NCI-H2227 (cell line): ENCODE measurements at regions not wholly inside any gene's neighbourhood (a gene's known extent, or its start where the extent isn't known, plus 50 kb on each side); places are given as distances from the start of the nearest gene placed in this dataset.
"Not testable (repeated sequence)": the region's sequence is repeated elsewhere in the genome, so short reads cannot be mapped to it uniquely, and the experiment has no call there.

ENCODE experiments used
- DNase-seq: peaks from one replicate; lab custom pipeline; 2025; ENCODE audit not compliant: unreplicated experiment; lab: John Stamatoyannopoulos, UW

DNA sequence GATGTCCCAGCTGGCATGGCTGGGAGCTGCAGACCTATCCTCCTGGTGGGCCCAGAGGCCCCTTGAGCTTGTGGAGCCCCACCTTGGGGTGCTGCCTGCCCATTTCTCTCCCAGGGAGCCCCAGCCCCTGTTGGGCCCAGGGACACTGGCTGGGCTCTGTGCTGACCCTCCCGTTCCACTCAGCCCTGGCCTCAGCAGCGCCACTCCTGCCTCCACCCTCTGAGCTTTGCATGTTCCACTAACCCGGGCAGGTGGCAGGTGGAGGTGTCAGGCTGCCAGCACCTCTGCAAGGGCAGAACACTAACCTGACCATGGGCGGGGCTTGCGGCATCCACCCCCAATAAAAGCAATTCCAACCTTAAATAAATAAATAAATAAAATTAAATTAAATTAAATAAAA lies 299.2 kb downstream of the LRIG3 start:
- DNase-seq, result no peak

DNA sequence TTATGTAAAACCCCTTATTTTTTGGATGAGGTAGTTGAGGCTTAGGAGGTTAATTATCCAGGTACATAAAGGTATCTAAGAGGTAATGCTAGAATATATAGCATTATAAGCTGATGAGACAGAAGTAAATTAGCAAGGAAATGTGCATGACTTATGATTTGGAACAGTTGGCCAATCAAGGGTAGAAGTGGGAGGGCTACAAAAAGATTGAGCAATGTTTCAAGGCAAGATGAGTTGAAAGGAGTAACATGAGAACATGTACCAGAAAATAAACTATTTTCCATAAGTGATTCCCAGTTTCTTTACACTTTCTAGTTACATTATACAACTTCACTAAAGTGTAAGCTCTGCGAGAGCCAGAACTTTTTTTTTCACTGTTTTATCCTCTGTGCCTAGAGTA lies 290.9 kb downstream of the LRIG3 start:
- no peak for DNase-seq

DNA sequence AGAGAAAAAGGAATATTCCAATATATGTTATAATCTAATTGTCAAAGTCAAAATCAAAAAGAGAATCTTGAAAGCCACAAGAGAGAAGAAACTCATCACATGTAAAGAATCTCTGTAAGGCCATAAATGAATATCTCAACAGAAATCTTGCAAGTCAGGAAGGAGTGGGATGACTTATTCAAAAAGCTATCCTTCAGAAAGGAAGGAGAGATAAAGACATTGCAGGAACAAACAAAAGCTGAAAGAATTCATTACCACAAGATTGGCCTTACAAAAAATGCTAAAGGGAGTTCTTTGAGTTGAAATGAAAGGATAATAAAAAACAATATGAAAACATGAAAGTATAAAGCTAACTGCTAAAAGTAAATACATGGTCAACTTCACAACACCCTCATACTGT lies 286.8 kb downstream of the LRIG3 start:
- DNase-seq, result no peak

DNA sequence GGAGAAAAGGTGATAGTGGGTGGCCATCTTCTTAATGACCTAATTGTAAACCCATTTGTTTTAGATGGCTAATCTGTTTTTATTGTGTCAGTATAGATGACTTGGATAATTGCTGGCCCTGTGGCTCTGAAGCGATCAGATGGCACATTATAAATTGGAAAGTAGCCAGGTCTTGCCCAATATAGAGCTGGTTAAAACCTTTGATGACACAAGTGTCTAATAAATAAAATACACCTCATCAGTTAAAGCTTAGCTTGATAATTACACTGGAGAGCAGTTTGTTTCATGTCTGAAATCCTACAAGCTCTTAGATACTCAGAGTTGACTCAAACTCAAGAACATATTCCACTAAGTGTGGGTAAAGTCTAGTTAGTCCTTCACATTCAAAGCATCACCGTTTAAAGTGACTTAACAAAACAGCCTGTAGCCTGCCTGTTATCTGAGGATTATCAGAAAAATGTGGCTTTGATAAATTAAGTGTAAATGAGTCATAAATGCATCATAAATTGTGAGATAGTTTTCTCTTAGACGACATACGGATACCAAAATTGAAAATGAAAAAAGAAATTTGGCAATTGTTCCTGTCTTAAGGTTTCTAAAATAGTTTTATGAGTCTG lies 280.9 kb downstream of the LRIG3 start:
- no peak for DNase-seq

DNA sequence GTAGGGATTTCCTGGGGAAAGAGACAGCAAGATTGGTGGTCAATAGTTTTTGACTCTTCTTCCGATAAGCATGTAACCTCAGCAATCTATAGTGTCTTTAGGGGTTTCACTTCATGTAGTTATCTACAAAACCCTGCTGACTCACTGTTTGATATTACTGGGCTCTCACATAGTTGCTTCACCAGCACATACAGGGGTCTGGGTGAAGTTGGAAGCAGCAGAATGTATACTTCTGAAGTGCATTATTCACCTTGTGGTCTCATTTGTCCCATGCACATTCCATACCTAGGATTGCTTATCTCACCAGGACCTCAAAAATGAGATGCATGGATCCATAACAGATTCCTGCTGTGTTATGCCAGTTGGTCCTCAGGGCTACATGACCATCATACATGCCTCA lies 280.0 kb downstream of the LRIG3 start:
- DNase-seq, result no peak

DNA sequence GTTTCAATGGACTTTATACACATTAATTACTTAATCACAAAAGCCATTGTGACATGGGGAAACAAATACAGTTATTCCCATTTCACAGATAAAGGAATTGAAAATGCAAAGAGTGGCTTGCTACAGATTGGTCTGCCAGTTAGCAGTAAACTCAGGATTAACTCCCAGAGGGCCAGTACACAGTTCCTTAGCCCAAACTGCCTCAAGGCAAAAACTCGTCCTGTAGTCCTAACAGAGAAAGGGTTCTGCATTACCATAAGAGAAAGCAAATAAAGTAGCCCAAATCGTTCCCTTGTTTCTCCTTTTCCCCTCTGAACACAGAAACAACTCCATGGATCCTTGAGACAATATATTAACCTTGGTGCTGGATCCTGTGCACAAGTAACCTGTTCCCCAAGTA lies 274.4 kb downstream of the LRIG3 start:
- no peak for DNase-seq

DNA sequence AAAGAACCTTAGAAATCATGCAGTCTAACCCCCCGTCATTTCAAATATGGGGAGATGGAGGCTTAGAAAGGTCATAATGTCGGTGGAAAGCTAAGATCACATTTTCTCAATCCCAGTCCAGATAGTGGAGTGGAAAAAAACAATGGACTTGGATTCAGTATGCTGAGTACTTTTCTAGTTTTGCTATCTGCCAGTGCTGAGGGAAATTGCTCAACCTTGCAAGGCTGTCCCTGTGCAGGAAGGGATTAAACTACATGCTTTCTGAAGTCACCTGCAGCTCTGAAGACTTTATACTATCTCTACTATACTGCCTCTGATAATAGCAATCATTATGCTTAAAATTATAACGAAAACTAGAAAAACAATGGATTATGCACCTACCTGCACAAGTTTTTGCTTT lies 272.8 kb downstream of the LRIG3 start:
- no peak for DNase-seq

DNA sequence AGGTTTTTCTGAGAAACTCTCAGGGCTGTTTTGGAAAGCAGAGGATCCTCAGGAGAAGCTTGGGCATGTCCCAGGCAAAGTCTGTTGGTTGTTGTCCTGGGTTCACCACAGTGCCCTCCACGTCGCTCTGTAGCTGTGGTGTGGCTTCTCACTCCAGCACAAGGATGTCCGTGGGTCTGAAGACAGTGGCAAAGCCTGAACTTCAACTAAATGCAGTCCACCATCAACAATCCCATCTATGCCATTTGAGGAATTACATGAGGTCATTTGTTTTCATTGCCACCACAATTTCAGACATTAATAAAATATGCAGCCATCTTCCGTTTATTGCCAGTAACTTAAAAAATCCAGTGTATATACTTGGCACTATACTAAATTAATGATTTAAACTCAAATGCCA lies 272.1 kb downstream of the LRIG3 start:
- DNase-seq, result no peak

DNA sequence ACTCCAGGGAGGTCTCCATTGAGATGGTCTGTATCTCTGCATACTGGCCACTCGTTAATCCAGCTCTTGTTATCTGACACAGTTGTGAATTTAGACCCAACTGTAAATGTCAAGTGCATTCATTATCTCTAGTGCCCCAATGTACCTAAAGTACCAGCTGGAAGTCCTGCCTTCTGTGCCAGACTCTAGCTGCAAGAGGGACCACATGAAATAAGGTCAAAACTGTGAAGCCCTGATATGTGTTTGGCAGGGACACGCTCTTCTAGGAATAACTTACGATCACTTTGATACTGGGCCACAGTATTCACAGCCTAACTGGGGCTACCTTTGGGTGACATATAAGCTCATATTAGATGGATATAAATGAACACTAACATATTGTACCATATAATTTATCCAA lies 268.5 kb downstream of the LRIG3 start:
- no peak for DNase-seq

DNA sequence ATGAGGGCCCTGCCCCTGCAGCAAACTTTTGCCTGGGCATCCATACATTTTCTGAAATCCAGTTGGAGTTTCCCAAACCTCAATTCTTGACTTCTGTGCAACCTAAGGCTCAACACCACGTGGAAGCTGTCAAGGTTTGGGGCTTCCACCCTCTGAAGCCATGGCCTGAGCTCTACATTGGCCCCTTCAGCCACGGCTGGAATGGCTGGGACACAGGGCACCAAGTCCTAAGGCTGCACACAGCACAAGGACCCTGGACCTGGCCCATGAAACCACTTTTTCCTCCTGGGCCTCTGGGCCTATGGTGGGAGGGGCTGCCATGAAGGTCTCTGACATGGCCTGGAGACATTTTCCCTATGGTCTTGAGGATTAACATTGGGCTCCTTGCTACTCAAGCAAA lies 266.3 kb downstream of the LRIG3 start:
- no peak for DNase-seq

DNA sequence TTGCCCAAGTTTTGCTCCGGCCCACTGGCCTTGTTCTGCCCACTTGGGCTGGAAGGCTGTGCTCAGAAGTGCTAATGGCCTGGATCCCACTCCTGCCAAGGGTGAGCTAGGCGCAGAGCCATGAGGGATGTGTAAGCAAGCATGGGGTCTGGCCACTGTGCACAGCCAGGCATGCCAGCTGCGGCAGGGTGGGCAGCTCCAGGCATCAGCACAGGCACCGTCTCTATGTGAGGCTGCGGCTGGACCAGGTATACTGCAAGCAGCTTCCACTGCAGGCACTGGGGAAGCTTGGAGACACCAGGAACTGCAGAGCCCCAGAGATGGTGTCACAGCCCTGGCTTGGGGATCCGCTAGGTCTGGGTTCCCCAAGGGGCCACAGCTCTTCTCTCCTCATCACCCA lies 264.9 kb downstream of the LRIG3 start:
- DNase-seq, result no peak

DNA sequence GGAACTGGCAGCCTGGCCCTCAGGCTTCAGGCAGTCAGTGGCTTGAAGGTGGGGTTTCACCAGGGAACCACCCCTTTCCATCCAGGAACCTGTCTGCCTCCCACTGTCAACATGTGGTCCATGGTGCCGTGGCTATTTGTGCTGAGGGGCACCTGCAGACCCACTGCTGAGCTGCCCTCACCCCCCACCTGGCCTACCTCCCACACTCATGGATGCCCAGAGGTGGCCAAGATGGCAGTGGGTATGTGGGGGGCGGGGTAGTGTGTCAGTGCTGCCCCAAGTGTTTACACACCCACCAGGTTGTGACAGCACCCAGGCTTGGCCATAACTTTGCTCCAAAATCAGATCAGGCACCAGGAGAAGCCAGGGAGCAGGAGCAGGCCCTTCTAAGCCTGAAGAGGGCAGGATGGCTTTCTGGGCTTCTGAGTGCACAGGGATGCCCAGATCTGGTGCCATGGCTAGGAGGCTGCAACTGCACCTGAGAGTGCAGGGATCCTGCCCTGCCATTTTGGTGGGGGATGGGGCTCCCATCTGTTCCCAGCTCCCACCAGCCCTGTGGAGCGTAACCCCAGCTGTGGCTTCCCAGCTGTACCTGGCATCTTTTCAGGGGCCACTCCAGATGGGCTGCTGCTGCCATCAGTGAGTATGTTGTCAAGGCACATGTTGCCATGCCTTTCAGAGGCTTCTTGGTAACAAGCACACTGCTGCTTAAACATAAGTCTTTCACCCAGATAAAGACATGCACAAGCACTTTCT lies 263.9 kb downstream of the LRIG3 start:
- no peak for DNase-seq

DNA sequence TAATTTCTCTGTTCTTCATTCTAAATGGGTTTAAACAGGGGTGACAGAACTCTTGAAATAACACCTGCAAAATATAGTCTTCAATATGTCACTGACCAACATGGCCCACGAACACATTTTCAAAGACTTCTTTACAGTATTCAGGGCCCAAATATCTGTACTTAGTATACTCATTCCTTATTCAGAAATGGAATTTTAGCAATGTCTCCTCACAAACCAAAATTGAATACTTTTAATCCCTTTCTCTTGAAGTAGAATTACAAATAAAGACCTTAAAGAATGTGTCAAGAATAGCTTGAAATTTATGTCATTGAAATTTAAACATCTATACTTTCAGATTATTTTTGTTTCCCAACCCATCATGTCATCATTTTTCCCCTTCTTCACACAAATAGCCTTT lies 263.1 kb downstream of the LRIG3 start:
- no peak for DNase-seq

DNA sequence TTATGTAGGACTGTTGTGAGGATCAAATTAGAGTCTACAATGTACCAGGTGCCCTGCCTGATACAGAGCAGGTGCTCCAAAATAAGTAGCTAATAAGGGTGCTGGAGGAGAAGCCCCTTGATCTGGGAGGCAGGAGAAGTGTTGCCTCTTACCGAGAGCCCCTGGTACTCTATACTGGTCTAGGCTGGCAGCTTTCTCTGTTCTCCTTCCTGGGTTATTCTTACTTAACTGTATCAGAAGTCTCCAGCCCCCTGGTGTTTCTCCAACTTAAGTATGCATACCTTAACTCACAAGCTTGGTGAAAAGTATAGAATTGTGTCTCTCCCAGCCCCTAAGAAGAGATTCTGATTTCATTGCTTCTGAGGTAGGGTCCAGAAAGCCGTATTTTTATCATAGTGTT lies 254.9 kb downstream of the LRIG3 start:
- no peak for DNase-seq

DNA sequence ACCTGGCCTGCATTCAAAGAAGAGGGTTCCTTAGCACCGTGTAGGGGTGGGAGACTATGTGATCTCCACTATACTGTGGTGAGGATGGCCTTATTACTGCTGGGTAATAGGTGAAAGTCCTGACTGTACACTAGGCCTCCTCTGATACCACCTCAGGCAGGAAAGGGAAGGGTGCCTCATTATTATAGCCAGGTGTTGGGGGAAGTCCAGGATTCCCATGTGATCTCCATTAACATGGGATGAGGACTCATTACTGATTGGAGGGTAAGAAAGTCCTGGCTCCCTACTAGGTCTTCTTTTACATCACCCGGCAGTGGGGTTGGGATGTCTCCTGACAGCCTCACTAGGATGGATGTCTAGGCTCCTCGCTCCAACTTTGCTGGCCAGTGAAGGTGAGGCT lies 252.1 kb downstream of the LRIG3 start:
- no peak for DNase-seq

DNA sequence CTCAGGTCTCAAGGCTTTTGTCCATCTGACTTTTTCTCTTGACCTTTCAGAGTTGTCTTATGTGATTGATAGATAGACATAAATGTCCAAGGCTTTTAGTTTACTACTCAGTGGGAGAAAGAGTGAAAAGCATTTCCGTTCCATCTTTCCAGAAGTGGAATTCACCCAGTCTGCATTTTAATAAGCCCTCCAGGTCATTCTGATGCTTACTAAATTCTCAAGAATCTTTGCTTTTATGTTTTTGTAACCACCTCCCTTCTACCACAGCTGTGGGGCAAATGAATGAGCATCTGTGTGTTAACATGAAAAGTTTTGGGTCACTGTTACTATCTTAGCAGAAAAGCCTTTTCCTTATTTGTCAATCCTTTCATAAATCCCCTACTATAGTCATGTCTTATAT lies 251.4 kb downstream of the LRIG3 start:
- DNase-seq, result no peak

DNA sequence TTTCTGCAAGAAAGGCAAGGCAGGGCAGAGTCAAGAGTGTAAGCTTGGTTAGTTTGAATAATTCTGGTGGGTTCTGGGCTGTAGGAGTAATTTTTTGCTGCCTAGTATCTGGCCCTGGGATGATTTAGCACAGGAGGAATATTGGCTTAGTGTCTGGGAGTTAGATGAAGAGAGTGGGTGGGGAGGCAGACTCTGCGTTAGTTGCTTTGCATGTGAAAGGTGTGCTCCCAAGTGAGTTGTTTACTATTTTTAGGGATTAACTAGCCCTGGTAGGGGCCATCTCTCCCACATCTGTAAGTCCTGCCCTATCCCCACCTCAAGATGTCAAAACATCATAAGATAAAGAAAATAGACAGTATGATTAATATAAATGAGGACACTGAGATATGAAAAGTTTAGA lies 249.7 kb downstream of the LRIG3 start:
- no peak for DNase-seq

DNA sequence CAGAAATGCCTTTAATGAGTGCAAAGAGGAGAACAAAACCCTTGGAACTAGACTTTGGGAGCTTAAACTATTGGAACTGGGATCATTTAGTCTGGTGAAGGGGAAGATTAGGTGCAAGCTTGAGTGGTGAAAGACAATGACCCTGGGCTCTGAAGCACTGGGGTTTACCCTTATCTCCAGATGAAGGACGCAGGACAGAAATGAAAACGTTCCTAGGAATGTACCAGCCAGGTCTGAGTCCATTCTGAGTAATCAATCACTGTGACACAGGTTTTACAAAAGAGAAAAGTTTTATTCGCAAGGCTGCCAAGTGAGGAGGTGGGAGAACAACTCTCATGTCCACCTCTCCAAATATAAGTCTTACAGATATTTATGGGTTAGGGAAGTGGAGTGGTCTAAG lies 249.1 kb downstream of the LRIG3 start:
- DNase-seq, result no peak

DNA sequence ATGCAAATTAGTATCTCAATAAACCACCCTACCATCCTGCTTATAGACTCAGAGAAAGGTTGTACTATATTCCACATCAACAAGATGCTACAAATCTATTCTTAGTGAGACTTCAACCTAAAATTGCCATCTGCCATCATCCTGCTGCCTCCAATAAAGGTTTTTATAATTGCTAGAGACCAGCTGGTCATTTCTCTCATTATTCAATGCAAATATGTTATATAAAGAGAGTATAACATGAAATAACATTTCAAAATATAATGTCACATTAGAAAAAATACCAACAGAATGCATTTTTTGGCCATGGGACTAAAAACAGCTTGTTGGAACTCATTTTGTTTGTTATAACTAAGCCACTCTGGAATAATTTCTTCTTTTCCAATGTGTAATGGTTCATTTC lies 247.3 kb downstream of the LRIG3 start:
- DNase-seq, result no peak

DNA sequence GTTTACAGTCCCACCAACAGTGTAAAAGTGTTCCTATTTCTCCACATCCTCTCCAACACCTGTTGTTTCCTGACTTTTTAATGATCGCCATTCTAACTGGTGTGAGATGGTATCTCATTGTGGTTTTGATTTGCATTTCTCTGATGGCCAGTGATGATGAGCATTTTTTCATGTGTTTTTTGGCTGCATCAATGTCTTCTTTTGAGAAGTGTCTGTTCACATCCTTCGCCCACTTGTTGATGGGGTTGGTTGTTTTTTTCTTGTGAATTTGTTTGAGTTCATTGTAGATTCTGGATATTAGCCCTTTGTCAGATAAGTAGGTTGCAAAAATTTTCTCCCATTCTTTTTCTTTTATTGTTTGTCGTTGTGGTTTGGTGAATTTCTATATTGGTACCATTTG lies 242.5 kb downstream of the LRIG3 start:
- DNase-seq, result not testable (repeated sequence)

DNA sequence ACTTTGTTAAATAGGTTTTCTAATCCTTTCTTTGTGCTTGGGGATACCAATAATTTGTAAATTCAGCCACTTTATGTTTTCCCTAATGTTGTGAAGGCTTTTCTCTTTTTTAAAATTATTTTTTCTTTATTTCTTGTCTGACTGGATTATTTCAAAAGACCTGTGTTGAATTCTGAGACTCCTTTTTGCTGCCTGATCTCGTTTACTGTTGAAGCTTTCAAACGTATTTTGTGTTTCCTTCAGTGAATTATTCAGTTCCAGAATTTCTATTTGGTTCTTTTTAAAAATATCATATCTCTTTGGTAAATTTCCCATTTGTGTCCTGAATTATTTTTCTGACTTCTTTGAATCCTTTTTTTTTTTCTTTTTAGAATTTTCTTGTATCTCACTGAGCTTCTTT lies 241.6 kb downstream of the LRIG3 start:
- DNase-seq, result no peak

DNA sequence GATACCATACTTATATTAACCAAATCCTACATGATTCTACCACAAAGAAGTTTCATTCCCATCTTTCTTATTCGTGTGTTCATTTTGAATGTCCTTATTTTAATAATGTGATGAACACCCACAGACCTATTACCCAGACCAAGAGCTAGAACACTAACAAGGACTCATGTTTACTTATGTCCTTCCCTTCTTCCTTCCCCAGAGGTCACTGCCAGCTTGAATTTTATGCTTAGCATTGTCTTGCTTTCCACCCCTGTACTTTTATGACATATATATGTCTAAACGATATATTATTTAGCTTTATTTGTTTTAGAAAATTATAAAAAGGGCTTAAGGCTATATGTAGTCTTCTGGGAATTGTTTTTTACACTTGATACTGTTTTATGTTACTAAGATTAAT lies 238.6 kb downstream of the LRIG3 start:
- no peak for DNase-seq

DNA sequence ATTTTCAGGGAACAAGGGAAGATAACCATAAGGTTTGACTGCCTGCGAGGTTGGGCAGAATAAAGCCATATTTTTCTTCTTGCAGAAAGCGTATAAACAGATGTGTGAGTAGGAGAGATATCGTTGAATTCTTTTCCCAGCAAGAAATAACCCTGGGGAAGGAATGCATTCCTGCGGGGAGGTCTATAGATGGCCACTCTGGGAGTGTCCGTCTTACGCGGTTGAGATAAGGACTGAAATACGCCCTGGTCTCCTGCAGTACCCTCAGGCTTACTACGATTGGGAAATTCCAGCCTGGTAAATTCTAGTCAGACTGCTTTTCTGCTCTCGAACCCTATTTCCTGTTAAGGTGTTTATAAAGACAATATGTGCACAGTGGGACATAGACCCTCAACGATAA lies 225.0 kb downstream of the LRIG3 start:
- DNase-seq, result no peak
